HEK293T (cell line): ENCODE measurements at regions not wholly inside any gene's neighbourhood (a gene's known extent, or its start where the extent isn't known, plus 50 kb on each side); places are given as distances from the start of the nearest gene placed in this dataset.

Source experiments
- CTCF ChIA-PET: fragments of 350-600 bp; formaldehyde crosslinking; extraction: SDS; loops from one replicate; lab custom pipeline; 2021; ENCODE audit warnings: antibody characterized with exemption, inconsistent platforms; lab: Yijun Ruan, JAX
- POLR2A ChIA-PET: fragments of 350-600 bp; formaldehyde crosslinking; extraction: SDS; loops from one replicate; lab custom pipeline; 2020; ENCODE audit warnings: antibody characterized with exemption, inconsistent platforms; lab: Yijun Ruan, JAX
- DNase-seq: peaks from one replicate; pipeline ENCODE4 v3.0.0; 2012; ENCODE audit warnings: mixed read lengths; ENCODE audit errors: extremely low spot score
- ARNT ChIP-seq: fragments of 450-650 bp; IDR thresholded peaks from 2 replicates; pipeline ENCODE4 v1.6.1; 2017; ENCODE audit warnings: mild to moderate bottlenecking
- BHLHE40 ChIP-seq: fragments of 450-650 bp; IDR thresholded peaks from 2 replicates; pipeline ENCODE4 v1.6.1; 2016; ENCODE audit warnings: mild to moderate bottlenecking, moderate library complexity, borderline replicate concordance
- CTBP1 ChIP-seq: fragments of 450-650 bp; IDR thresholded peaks from 2 replicates; pipeline ENCODE4 v1.6.1; 2016; ENCODE audit warnings: borderline replicate concordance
- ELF4 ChIP-seq: fragments of 450-650 bp; IDR thresholded peaks from 2 replicates; pipeline ENCODE4 v1.6.1; 2017; ENCODE audit warnings: antibody characterized with exemption
- FOXA1 ChIP-seq: fragments of 450-650 bp; IDR thresholded peaks from 2 replicates; pipeline ENCODE4 v1.6.1; 2016; ENCODE audit warnings: mild to moderate bottlenecking
- FOXK2 ChIP-seq: fragments of 450-650 bp; IDR thresholded peaks from 2 replicates; pipeline ENCODE4 v1.6.1; 2016; ENCODE audit warnings: mild to moderate bottlenecking
- FOXM1 ChIP-seq: fragments of 450-650 bp; IDR thresholded peaks from 2 replicates; pipeline ENCODE4 v1.6.1; 2017; ENCODE audit warnings: mild to moderate bottlenecking, borderline replicate concordance
- HDGF ChIP-seq: fragments of 450-650 bp; IDR thresholded peaks from 2 replicates; pipeline ENCODE4 v1.6.1; 2017; ENCODE audit warnings: antibody characterized with exemption, borderline replicate concordance
- L3MBTL2 ChIP-seq: fragments of 450-650 bp; conservative IDR thresholded peaks from 2 replicates; pipeline ENCODE4 v1.6.1; 2016; ENCODE audit warnings: mild to moderate bottlenecking
- LEF1 ChIP-seq: fragments of 450-650 bp; IDR thresholded peaks from 2 replicates; pipeline ENCODE4 v1.6.1; 2017; ENCODE audit warnings: mild to moderate bottlenecking, borderline replicate concordance
- NFRKB ChIP-seq: fragments of 450-650 bp; IDR thresholded peaks from 2 replicates; pipeline ENCODE4 v1.6.1; 2016; ENCODE audit warnings: mild to moderate bottlenecking, moderate library complexity
- PKNOX1 ChIP-seq: fragments of 450-650 bp; IDR thresholded peaks from 2 replicates; pipeline ENCODE4 v1.6.1; 2016
- SP1 ChIP-seq: fragments of 450-650 bp; IDR thresholded peaks from 2 replicates; pipeline ENCODE4 v1.6.1; 2017
- SUZ12 ChIP-seq: fragments of 450-650 bp; IDR thresholded peaks from 2 replicates; pipeline ENCODE4 v1.6.1; 2016; ENCODE audit warnings: mild to moderate bottlenecking
- TARDBP ChIP-seq: fragments of 450-650 bp; IDR thresholded peaks from 2 replicates; pipeline ENCODE4 v1.6.1; 2016
- ZNF384 ChIP-seq: fragments of 450-650 bp; IDR thresholded peaks from 2 replicates; pipeline ENCODE4 v1.6.1; 2016

DNA sequence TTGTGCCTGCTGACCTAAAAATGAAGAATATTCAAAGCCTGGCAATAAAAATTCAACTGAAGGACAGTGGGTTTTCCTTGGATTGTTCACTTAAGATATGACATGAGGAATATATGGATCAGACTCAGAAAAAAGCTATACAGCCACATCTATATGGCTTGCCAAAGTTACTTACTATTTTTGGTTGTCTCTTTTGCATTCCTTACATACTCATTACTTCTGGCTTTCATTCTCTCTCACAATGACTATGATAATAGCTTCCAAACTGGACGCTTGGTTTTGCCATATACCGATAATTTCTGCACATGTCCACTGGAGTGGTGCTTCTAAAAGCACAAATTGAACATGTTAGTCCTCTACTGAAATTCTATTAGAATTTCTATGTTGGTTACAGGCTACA is 664.9 kb downstream of the CDH8 start:
- no peak for TF ChIP-seq FOXK2
- TF ChIP-seq ARNT: no peak
- TF ChIP-seq HDGF: no peak
- no peak for TF ChIP-seq SUZ12
- TF ChIP-seq LEF1: no peak
- no peak for TF ChIP-seq NFRKB
- no peak for TF ChIP-seq L3MBTL2
- no peak for DNase-seq
- ChIA-PET CTCF (no interaction called here), POLR2A (no interaction called here)

DNA sequence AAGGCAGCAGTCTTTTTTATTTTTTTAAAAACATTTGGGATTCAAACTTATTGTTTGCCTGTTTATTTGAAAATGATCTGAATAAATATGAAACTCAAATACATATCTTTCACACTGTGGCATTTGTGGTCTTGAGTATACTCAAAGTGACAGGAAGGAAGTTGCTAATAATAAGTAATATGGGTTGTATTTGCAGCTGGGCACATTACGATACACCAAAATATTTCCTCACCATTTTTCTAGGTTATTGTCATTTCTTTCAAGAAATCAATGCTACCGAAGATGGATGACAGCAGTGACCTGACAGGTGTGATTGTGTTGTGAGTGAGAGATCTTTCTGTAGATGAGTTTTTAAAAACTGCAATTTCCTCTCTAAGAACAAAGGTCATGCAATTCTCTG is 665.7 kb downstream of the CDH8 start:
- ChIA-PET CTCF (no interaction called here), POLR2A (no interaction called here)
- no peak for DNase-seq
- TF ChIP-seq SUZ12 (no peak), FOXM1 (no peak)

- DNase-seq: no peak
Observed at GRCh38 chr16:61366006-61366405, 670.2 kb downstream of the CDH8 start.

DNA sequence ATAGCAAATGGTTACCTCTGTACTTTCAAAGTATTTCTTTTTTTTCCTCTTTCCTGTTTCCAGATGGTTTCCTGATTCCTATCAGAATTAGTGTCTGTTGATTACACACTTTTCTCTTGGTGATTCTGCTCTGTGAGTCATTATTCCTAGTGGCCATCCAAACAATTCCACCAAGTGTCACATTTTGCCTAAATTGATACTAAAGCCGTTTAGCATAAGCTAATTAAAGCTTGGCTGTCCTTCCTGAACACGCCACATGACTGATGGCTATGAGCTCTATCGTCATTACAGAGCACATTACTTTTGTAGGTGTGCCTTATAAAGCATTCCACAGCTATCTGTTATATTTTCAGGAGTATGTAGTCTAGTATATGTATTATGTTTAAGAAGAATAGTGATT is 671.2 kb downstream of the CDH8 start:
- DNase-seq: no peak
- ChIA-PET POLR2A (no interaction called here), CTCF (no interaction called here)
- TF ChIP-seq SUZ12 (no peak), CTBP1 (no peak), ZNF384 (no peak), NFRKB (no peak), FOXA1 (no peak), ARNT (no peak), FOXM1 (no peak), PKNOX1 (no peak), SP1 (no peak), ELF4 (no peak), LEF1 (no peak), HDGF (no peak), L3MBTL2 (no peak), FOXK2 (no peak), BHLHE40 (no peak), TARDBP (no peak)

More at GRCh38 chr16:61366006-61366405, 670.2 kb downstream of the CDH8 start:
- POLR2A ChIA-PET: no interaction called here
- TF ChIP-seq LEF1 (no peak), ARNT (no peak), L3MBTL2 (no peak), FOXM1 (no peak), SP1 (no peak), NFRKB (no peak), CTBP1 (no peak), SUZ12 (no peak), PKNOX1 (no peak), FOXA1 (no peak), ZNF384 (no peak), BHLHE40 (no peak), HDGF (no peak), ELF4 (no peak), TARDBP (no peak)
- CTCF ChIA-PET: no interaction called here

DNA sequence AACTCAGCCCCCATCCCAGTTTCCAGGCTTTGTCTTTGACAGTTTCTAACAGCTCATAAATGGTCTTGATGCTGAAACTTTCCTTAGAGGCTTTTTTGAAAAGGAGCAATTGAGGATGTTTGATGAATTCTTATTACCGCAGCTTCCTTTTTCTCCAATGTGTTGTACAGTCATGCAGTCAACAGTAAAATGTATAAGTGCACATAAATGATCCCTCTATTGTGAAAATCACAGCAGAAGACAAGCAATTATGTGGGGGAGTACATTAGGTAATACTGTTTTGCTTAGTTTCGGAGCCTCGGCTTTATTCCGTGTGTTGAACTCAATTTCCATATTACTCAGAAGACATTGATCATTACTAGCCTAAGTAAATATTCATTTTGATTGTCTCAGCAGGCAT is 673.7 kb downstream of the CDH8 start:
- POLR2A ChIA-PET: no interaction called here
- no peak for DNase-seq
- CTCF ChIA-PET: no interaction called here
- TF ChIP-seq BHLHE40 (no peak), SUZ12 (no peak), FOXA1 (no peak), FOXM1 (no peak), HDGF (no peak), SP1 (no peak), NFRKB (no peak), ZNF384 (no peak), PKNOX1 (no peak), FOXK2 (no peak), ELF4 (no peak)

- ChIA-PET POLR2A (no interaction called here), CTCF (no interaction called here)
- DNase-seq: no peak
- TF ChIP-seq PKNOX1 (no peak), TARDBP (no peak), ELF4 (no peak), NFRKB (no peak), HDGF (no peak), FOXK2 (no peak), SUZ12 (no peak)
Observed at GRCh38 chr16:61344791-61345190, 691.4 kb downstream of the CDH8 start.

GRCh38 chr16:61332461-61332860 is 703.8 kb downstream of the CDH8 start:
- no peak for DNase-seq
- ChIA-PET POLR2A (no interaction called here), CTCF (no interaction called here)
- TF ChIP-seq FOXK2: no peak
- no peak for TF ChIP-seq L3MBTL2
- TF ChIP-seq HDGF: no peak
- no peak for TF ChIP-seq ELF4
- no peak for TF ChIP-seq FOXM1
- TF ChIP-seq LEF1: no peak
- no peak for TF ChIP-seq TARDBP
- no peak for TF ChIP-seq ZNF384
- TF ChIP-seq CTBP1: no peak
- no peak for TF ChIP-seq SP1
- TF ChIP-seq NFRKB: no peak
- no peak for TF ChIP-seq FOXA1
- TF ChIP-seq SUZ12: no peak
- TF ChIP-seq ARNT: no peak
- no peak for TF ChIP-seq BHLHE40
- TF ChIP-seq PKNOX1: no peak
